Neural cell (in vitro differentiated cells): ENCODE measurements at regions not wholly inside any gene's neighbourhood (a gene's known extent, or its start where the extent isn't known, plus 50 kb on each side); places are given as distances from the start of the nearest gene placed in this dataset.
"Not testable (repeated sequence)": the region's sequence is repeated elsewhere in the genome, so short reads cannot be mapped to it uniquely, and the experiment has no call there.

Experiments used
- H2AFZ ChIP-seq: fragments of 200-600, 300-800 bp; sonication (generic), shearing (Covaris generic); 2 replicates; pipeline ENCODE4 v1.6.0; 2014; ENCODE audit warnings: low read depth, mild to moderate bottlenecking, antibody characterized with exemption, low read length, moderate library complexity
- H3F3A ChIP-seq: fragments of 200-600 bp; shearing (Covaris generic); 2 replicates; pipeline ENCODE4 v1.6.1; 2016; ENCODE audit warnings: mild to moderate bottlenecking, moderate library complexity, mixed read lengths, antibody characterized with exemption, low read length; ENCODE audit not compliant: insufficient read depth, poor library complexity, severe bottlenecking
- H3K27ac ChIP-seq: fragments of 200-600, 300-800 bp; sonication (generic), shearing (Covaris generic); 2 replicates; pipeline ENCODE4 v1.5.1; 2014; ENCODE audit warnings: mild to moderate bottlenecking, low read length, moderate library complexity
- H3K27me3 ChIP-seq: fragments of 300-800, 200-600 bp; sonication (generic), shearing (Covaris generic); 2 replicates; pipeline ENCODE4 v1.6.0; 2014; ENCODE audit warnings: mild to moderate bottlenecking, low read depth, low read length, moderate library complexity; ENCODE audit not compliant: insufficient read depth
- H3K36me3 ChIP-seq: fragments of 300-800, 200-600 bp; sonication (generic), shearing (Covaris generic); 2 replicates; pipeline ENCODE4 v1.5.1; 2014; ENCODE audit warnings: mild to moderate bottlenecking, antibody characterized with exemption, low read length, moderate library complexity; ENCODE audit not compliant: insufficient read depth
- H3K4me2 ChIP-seq: fragments of 300-800, 200-600 bp; sonication (generic), shearing (Covaris generic); 2 replicates; pipeline ENCODE4 v1.6.0; 2014; ENCODE audit warnings: mild to moderate bottlenecking, low read length
- H3K4me3 ChIP-seq: fragments of 300-800, 200-600 bp; sonication (generic), shearing (Covaris generic); 2 replicates; pipeline ENCODE4 v1.5.1; 2014; ENCODE audit warnings: mild to moderate bottlenecking, low read length, moderate library complexity
- H3K79me2 ChIP-seq: fragments of 200-600 bp; shearing (Covaris generic); replicated peaks from 2 replicates; pipeline ENCODE4 v1.6.0; 2014; ENCODE audit warnings: mild to moderate bottlenecking, low read length, moderate library complexity; ENCODE audit not compliant: insufficient read depth
- H3K9ac ChIP-seq: fragments of 300-800, 200-600 bp; sonication (generic), shearing (Covaris generic); 2 replicates; pipeline ENCODE4 v1.6.1; 2016; ENCODE audit warnings: mild to moderate bottlenecking, low read length, mixed read lengths
- H3K9me2 ChIP-seq: fragments of 200-600 bp; shearing (Covaris generic); 2 replicates; pipeline ENCODE4 v1.6.1; 2016; ENCODE audit warnings: mild to moderate bottlenecking, low read length, mixed read lengths; ENCODE audit not compliant: insufficient read depth
- H3K9me3 ChIP-seq: fragments of 200-600, 300-800 bp; sonication (generic), shearing (Covaris generic); 2 replicates; pipeline ENCODE4 v1.6.1; 2016; ENCODE audit warnings: mild to moderate bottlenecking, mixed run types, low read length, moderate library complexity, mixed read lengths
- H4K20me1 ChIP-seq: fragments of 200-600 bp; shearing (Covaris generic); 2 replicates; pipeline ENCODE4 v1.6.1; 2016; ENCODE audit warnings: mild to moderate bottlenecking, mixed run types; ENCODE audit not compliant: insufficient read depth
- CTCF ChIP-seq: fragments of 450-650 bp; IDR thresholded peaks from 2 replicates; pipeline ENCODE4 v1.5.1; 2014; ENCODE audit warnings: antibody characterized with exemption, mild to moderate bottlenecking, moderate library complexity; ENCODE audit not compliant: poor library complexity, severe bottlenecking
- EP300 ChIP-seq: fragments of 450-650 bp; conservative IDR thresholded peaks from 2 replicates; pipeline ENCODE4 v1.6.1; 2014; ENCODE audit warnings: antibody characterized with exemption, mild to moderate bottlenecking, moderate library complexity; ENCODE audit not compliant: poor library complexity, severe bottlenecking
- EZH2 ChIP-seq: fragments of 200-600, 300-800 bp; shearing (Covaris generic), sonication (generic); IDR thresholded peaks from 2 replicates; pipeline ENCODE4 v1.6.1; 2014; ENCODE audit warnings: antibody characterized with exemption, low read length, borderline replicate concordance, mild to moderate bottlenecking; ENCODE audit not compliant: insufficient read depth, poor library complexity, severe bottlenecking
- MXI1 ChIP-seq: fragments of 450-650 bp; conservative IDR thresholded peaks from 2 replicates; pipeline ENCODE4 v1.6.1; 2014; ENCODE audit warnings: antibody characterized with exemption, mild to moderate bottlenecking; ENCODE audit not compliant: poor library complexity, severe bottlenecking
- POLR2AphosphoS5 ChIP-seq: IDR thresholded peaks from 2 replicates; pipeline ENCODE4 v1.6.1; 2012
- RAD21 ChIP-seq: fragments of 450-650 bp; conservative IDR thresholded peaks from 2 replicates; pipeline ENCODE4 v1.6.1; 2014; ENCODE audit warnings: antibody characterized with exemption, mild to moderate bottlenecking, moderate library complexity
- SMC3 ChIP-seq: fragments of 450-650 bp; conservative IDR thresholded peaks from 2 replicates; pipeline ENCODE4 v1.6.1; 2014; ENCODE audit warnings: antibody characterized with exemption, mild to moderate bottlenecking, moderate library complexity; ENCODE audit not compliant: poor library complexity
- TAF1 ChIP-seq: IDR thresholded peaks from 2 replicates; pipeline ENCODE4 v1.6.1; 2012; ENCODE audit warnings: low read depth
- TF ChIP-seq, protein P1 (sequence below): IDR thresholded peaks from 2 replicates; pipeline ENCODE4 v1.6.1; 2012; ENCODE audit warnings: borderline replicate concordance

DNA sequence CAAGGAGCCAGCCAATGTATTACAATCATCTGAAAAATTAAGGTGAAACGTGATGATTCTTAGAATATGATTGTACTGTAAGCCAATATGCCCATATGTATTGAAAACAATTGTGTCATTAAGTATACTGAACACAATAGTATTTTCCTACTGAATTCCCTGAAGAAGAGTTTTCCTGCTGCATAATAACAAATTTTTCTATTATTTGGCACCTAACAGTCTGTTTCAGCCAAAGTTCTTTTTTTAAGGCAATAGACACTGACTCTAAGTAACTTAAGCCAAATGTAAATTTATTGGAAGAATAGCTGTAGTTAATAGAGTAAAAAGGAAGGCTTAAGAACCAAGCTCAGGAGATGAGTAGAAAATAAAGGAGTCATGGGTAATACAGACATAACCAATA, 220.6 kb downstream of the PPP4R3C start:
- Histone ChIP-seq H3K27ac (no peak overlapping the region), H4K20me1 (no peaks in the 10 kb centered on the region), H3K4me3 (no peak overlapping the region), H3K4me2 (no peak overlapping the region), H3K9me3 (no peaks in the 10 kb centered on the region), H2AFZ (no peak overlapping the region), H3K36me3 (no peaks in the 10 kb centered on the region), H3K27me3 (no peaks in the 10 kb centered on the region), H3F3A (no peaks in the 10 kb centered on the region), H3K79me2 (no peaks in the 10 kb centered on the region), H3K9me2 (no peaks in the 10 kb centered on the region), H3K9ac (no peak overlapping the region)
- no peak for TF ChIP-seq EP300
- TF ChIP-seq TAF1: no peak
- TF ChIP-seq, protein P1, sequence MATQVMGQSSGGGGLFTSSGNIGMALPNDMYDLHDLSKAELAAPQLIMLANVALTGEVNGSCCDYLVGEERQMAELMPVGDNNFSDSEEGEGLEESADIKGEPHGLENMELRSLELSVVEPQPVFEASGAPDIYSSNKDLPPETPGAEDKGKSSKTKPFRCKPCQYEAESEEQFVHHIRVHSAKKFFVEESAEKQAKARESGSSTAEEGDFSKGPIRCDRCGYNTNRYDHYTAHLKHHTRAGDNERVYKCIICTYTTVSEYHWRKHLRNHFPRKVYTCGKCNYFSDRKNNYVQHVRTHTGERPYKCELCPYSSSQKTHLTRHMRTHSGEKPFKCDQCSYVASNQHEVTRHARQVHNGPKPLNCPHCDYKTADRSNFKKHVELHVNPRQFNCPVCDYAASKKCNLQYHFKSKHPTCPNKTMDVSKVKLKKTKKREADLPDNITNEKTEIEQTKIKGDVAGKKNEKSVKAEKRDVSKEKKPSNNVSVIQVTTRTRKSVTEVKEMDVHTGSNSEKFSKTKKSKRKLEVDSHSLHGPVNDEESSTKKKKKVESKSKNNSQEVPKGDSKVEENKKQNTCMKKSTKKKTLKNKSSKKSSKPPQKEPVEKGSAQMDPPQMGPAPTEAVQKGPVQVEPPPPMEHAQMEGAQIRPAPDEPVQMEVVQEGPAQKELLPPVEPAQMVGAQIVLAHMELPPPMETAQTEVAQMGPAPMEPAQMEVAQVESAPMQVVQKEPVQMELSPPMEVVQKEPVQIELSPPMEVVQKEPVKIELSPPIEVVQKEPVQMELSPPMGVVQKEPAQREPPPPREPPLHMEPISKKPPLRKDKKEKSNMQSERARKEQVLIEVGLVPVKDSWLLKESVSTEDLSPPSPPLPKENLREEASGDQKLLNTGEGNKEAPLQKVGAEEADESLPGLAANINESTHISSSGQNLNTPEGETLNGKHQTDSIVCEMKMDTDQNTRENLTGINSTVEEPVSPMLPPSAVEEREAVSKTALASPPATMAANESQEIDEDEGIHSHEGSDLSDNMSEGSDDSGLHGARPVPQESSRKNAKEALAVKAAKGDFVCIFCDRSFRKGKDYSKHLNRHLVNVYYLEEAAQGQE: no peak
- no peak for TF ChIP-seq POLR2AphosphoS5
- no peak for TF ChIP-seq RAD21
- no peak for TF ChIP-seq MXI1
- no peak for TF ChIP-seq CTCF
- no peak for TF ChIP-seq SMC3
- TF ChIP-seq EZH2: no peak

DNA sequence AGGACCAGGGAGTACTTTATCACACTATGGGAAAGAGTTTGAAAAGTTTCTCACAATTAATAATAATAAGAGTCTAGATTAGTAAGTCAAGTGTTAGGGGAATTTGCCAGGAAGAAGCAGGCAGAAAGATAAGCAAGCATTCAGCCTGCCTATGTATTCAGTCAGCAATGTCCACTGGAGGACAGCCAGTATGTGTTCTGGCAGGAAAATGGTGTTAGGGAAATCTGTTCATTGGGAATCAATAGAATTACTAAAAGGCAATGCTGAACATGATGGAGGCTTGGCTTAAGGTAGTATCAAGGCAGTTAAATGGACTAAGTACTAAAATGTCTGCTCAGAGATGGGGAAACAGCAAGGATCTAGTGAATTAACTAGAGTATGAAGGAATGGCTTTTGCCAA, 221.2 kb downstream of the PPP4R3C start:
- H2AFZ ChIP-seq: no peak overlapping the region
- no peak overlapping the region for H3K4me3 ChIP-seq
- no peak overlapping the region for H3K9ac ChIP-seq
- no peaks in the 10 kb centered on the region for H3K27me3 ChIP-seq
- no peaks in the 10 kb centered on the region for H3K79me2 ChIP-seq
- TF ChIP-seq EP300 (no peak), TAF1 (no peak), EZH2 (no peak), RAD21 (no peak), CTCF (no peak), SMC3 (no peak), POLR2AphosphoS5 (no peak), MXI1 (no peak)
- TF ChIP-seq, protein P1: no peak
- no peak overlapping the region for H3K4me2 ChIP-seq
- H3F3A ChIP-seq: no peaks in the 10 kb centered on the region
- no peaks in the 10 kb centered on the region for H4K20me1 ChIP-seq
- H3K9me3 ChIP-seq: no peaks in the 10 kb centered on the region
- no peak overlapping the region for H3K27ac ChIP-seq
- H3K9me2 ChIP-seq: no peaks in the 10 kb centered on the region
- H3K36me3 ChIP-seq: no peaks in the 10 kb centered on the region

GRCh38 chrX:27240042-27240441, 223.1 kb downstream of the PPP4R3C start:
- not testable (repeated sequence) for H3K36me3 ChIP-seq, H3K9me3 ChIP-seq, H3K27me3 ChIP-seq, H4K20me1 ChIP-seq, H2AFZ ChIP-seq, H3K27ac ChIP-seq, H3K4me2 ChIP-seq, H3K4me3 ChIP-seq, H3K9ac ChIP-seq, H3K79me2 ChIP-seq, H3K9me2 ChIP-seq, H3F3A ChIP-seq
